ENCODE measurements at regions not wholly inside any gene's neighbourhood (a gene's known extent, or its start where the extent isn't known, plus 50 kb on each side); places are given as distances from the start of the nearest gene placed in this dataset.

DNA sequence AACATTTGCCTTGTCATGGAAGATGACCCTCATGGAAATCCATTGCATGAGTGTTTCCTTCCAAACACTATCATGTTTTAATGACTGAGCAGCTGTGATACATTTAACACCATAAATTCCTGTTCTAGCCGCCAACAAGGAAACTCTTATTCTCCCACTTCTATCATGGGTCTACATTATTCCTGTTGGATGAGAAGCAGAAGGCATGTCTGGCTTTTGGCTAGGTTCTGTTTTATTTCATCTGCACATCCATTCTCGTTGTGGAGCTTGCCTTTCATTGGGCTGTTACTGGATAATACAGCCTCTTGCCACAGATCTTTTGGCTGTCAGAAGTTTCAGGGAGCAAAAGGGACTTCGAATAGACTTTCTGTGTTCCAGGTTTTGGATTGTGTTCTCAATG lies 742.6 kb upstream of the TSPY4 start:
- TF ChIP-seq, protein P1, sequence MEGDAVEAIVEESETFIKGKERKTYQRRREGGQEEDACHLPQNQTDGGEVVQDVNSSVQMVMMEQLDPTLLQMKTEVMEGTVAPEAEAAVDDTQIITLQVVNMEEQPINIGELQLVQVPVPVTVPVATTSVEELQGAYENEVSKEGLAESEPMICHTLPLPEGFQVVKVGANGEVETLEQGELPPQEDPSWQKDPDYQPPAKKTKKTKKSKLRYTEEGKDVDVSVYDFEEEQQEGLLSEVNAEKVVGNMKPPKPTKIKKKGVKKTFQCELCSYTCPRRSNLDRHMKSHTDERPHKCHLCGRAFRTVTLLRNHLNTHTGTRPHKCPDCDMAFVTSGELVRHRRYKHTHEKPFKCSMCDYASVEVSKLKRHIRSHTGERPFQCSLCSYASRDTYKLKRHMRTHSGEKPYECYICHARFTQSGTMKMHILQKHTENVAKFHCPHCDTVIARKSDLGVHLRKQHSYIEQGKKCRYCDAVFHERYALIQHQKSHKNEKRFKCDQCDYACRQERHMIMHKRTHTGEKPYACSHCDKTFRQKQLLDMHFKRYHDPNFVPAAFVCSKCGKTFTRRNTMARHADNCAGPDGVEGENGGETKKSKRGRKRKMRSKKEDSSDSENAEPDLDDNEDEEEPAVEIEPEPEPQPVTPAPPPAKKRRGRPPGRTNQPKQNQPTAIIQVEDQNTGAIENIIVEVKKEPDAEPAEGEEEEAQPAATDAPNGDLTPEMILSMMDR (conservative IDR thresholded peaks at IDR 0.05; ENCODE audit: low read depth in 2 of 2) = no peak
- no peak for TF ChIP-seq EZH2phosphoT487 (IDR thresholded peaks at IDR 0.05; ENCODE audit: unreplicated experiment)
- no peak for TF ChIP-seq POLR2AphosphoS5 (IDR thresholded peaks at IDR 0.05; ENCODE audit: low read depth)
